ENCODE measurements at regions not wholly inside any gene's neighbourhood (a gene's known extent, or its start where the extent isn't known, plus 50 kb on each side); places are given as distances from the start of the nearest gene placed in this dataset.

- Histone ChIP-seq H3K36me3 (ENCODE audit: control insufficient read depth in 2 of 2, extremely low read depth in 1 of 2, insufficient read depth in 2 of 2, low read length in 2 of 2) (no peaks in the 10 kb centered on the region), H3K9me3 (replicated peaks; ENCODE audit: control insufficient read depth, insufficient read depth, low read length) (peaks cover 2% of the 10 kb centered on the region), H3K79me2 (ENCODE audit: control insufficient read depth, insufficient read depth, low read length) (no peaks in the 10 kb centered on the region), H3K4me2 (ENCODE audit: insufficient read depth, low read length) (no peak overlapping the region), H3K27me3 (ENCODE audit: control insufficient read depth in 2 of 2, insufficient read depth in 2 of 2, low read length in 2 of 2) (no peaks in the 10 kb centered on the region), H2AFZ (ENCODE audit: low read depth, low read length) (no peak overlapping the region), H3K27ac (ENCODE audit: insufficient read depth, low read depth, low read length) (no peak overlapping the region), H3K9ac (replicated peaks; ENCODE audit: extremely low read depth, insufficient read depth, low read length) (no peak overlapping the region), H3K4me1 (ENCODE audit: control insufficient read depth, extremely low read depth, insufficient read depth, low read length) (no peaks in the 10 kb centered on the region), H3K9me1 (replicated peaks; ENCODE audit: control insufficient read depth, extremely low read depth, insufficient read depth, low read length) (no peaks in the 10 kb centered on the region), H4K20me1 (replicated peaks; ENCODE audit: control insufficient read depth, extremely low read depth, insufficient read depth, low read length) (no peaks in the 10 kb centered on the region), H3K4me3 (replicated peaks in 1 of 3; ENCODE audit: insufficient read depth in 1 of 3, low read depth in 1 of 3, low read length in 3 of 3) (no peak overlapping the region)
- dilution Hi-C loops (cut with MboI; ENCODE audit: extremely low pct_ligation_motif_present, low sequenced_read_pairs): no loop called here
- no TSS peak for BruUV-seq (replicated peaks)
- DNase-seq (ENCODE audit: low read depth, low spot score) (no peak), FAIRE-seq (no peak)
- ChIA-PET CTCF (no interaction called here), POLR2A (no interaction called here)
- intact Hi-C loops (cut with micrococcal nuclease): no loop called here
- no peak for TF ChIP-seq GATA2 (IDR thresholded peaks at IDR 0.05; ENCODE audit: insufficient read depth, insufficient read length, low read depth, low read length)
- no peak for TF ChIP-seq MYC (IDR thresholded peaks at IDR 0.05; ENCODE audit: low read depth, low read length)
- no peak for TF ChIP-seq EZH2 (IDR thresholded peaks at IDR 0.05; ENCODE audit: borderline replicate concordance, low read depth, low read length, severe bottlenecking)
- TF ChIP-seq POLR2A (IDR thresholded peaks at IDR 0.05; ENCODE audit: low read depth, low read length): no peak
- no peak for TF ChIP-seq JUN (IDR thresholded peaks at IDR 0.05; ENCODE audit: borderline replicate concordance, insufficient read depth, insufficient read length, low read depth)
- no peak for TF ChIP-seq POLR2AphosphoS5 (IDR thresholded peaks at IDR 0.05; ENCODE audit: insufficient read depth, low read depth, low read length)
Measured at GRCh38 chr9:104302775-104303174, 201.3 kb upstream of the OR13F1 start.

GRCh38 chr9:104304925-104305324 is 199.1 kb upstream of the OR13F1 start:
- no peak for FAIRE-seq
- Histone ChIP-seq H3K27me3 (ENCODE audit: control insufficient read depth in 2 of 2, insufficient read depth in 2 of 2, low read length in 2 of 2) (no peaks in the 10 kb centered on the region), H3K27ac (ENCODE audit: insufficient read depth, low read depth, low read length) (no peak overlapping the region), H3K4me2 (ENCODE audit: insufficient read depth, low read length) (no peak overlapping the region), H3K79me2 (ENCODE audit: control insufficient read depth, insufficient read depth, low read length) (no peaks in the 10 kb centered on the region), H2AFZ (ENCODE audit: low read depth, low read length) (no peak overlapping the region), H3K9ac (replicated peaks; ENCODE audit: extremely low read depth, insufficient read depth, low read length) (no peak overlapping the region), H3K36me3 (ENCODE audit: control insufficient read depth in 2 of 2, extremely low read depth in 1 of 2, insufficient read depth in 2 of 2, low read length in 2 of 2) (no peaks in the 10 kb centered on the region), H4K20me1 (replicated peaks; ENCODE audit: control insufficient read depth, extremely low read depth, insufficient read depth, low read length) (no peaks in the 10 kb centered on the region), H3K9me1 (replicated peaks; ENCODE audit: control insufficient read depth, extremely low read depth, insufficient read depth, low read length) (no peaks in the 10 kb centered on the region), H3K9me3 (replicated peaks; ENCODE audit: control insufficient read depth, insufficient read depth, low read length) (peaks cover 2% of the 10 kb centered on the region), H3K4me1 (ENCODE audit: control insufficient read depth, extremely low read depth, insufficient read depth, low read length) (no peaks in the 10 kb centered on the region), H3K4me3 (replicated peaks in 1 of 3; ENCODE audit: insufficient read depth in 1 of 3, low read depth in 1 of 3, low read length in 3 of 3) (no peak overlapping the region)
- intact Hi-C loops (cut with micrococcal nuclease) (no loop called here), dilution Hi-C loops (cut with MboI; ENCODE audit: extremely low pct_ligation_motif_present, low sequenced_read_pairs) (no loop called here)
- TF ChIP-seq POLR2AphosphoS5 (IDR thresholded peaks at IDR 0.05; ENCODE audit: insufficient read depth, low read depth, low read length): no peak
- TF ChIP-seq, protein P1, sequence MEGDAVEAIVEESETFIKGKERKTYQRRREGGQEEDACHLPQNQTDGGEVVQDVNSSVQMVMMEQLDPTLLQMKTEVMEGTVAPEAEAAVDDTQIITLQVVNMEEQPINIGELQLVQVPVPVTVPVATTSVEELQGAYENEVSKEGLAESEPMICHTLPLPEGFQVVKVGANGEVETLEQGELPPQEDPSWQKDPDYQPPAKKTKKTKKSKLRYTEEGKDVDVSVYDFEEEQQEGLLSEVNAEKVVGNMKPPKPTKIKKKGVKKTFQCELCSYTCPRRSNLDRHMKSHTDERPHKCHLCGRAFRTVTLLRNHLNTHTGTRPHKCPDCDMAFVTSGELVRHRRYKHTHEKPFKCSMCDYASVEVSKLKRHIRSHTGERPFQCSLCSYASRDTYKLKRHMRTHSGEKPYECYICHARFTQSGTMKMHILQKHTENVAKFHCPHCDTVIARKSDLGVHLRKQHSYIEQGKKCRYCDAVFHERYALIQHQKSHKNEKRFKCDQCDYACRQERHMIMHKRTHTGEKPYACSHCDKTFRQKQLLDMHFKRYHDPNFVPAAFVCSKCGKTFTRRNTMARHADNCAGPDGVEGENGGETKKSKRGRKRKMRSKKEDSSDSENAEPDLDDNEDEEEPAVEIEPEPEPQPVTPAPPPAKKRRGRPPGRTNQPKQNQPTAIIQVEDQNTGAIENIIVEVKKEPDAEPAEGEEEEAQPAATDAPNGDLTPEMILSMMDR (IDR thresholded peaks at IDR 0.05; ENCODE audit: extremely low read depth in 1 of 2, insufficient read depth in 1 of 2, low read depth in 1 of 2, low read length in 2 of 2): no peak
- TF ChIP-seq, protein P2, sequence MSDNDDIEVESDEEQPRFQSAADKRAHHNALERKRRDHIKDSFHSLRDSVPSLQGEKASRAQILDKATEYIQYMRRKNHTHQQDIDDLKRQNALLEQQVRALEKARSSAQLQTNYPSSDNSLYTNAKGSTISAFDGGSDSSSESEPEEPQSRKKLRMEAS (IDR thresholded peaks at IDR 0.05; ENCODE audit: insufficient read depth, insufficient read length): no peak
- no peak for TF ChIP-seq EZH2 (IDR thresholded peaks at IDR 0.05; ENCODE audit: borderline replicate concordance, low read depth, low read length, severe bottlenecking)
- TF ChIP-seq JUN (IDR thresholded peaks at IDR 0.05; ENCODE audit: borderline replicate concordance, insufficient read depth, insufficient read length, low read depth): no peak
- ChIA-PET CTCF (no interaction called here), POLR2A (no interaction called here)
- no TSS peak for BruUV-seq (replicated peaks)
- DNase-seq (ENCODE audit: low read depth, low spot score): no peak

All from endothelial cell of umbilical vein (primary cell).